HG03432 (cell line): ENCODE measurements at regions not wholly inside any gene's neighbourhood (a gene's known extent, or its start where the extent isn't known, plus 50 kb on each side); places are given as distances from the start of the nearest gene placed in this dataset.
"Not testable (repeated sequence)": the region's sequence is repeated elsewhere in the genome, so short reads cannot be mapped to it uniquely, and the experiment has no call there.

ENCODE experiments used
- ATAC-seq: cut with Tn5 transposase; IDR thresholded peaks from one replicate; pipeline ENCODE4 v1.9.1; 2021; ENCODE audit warnings: mild to moderate bottlenecking, moderate library complexity; ENCODE audit not compliant: unreplicated experiment

GRCh38 chr3:7999384-7999783 lies 502.2 kb upstream of the LMCD1 start:
- no peak for ATAC-seq

GRCh38 chr3:8001307-8001706 lies 500.3 kb upstream of the LMCD1 start:
- no peak for ATAC-seq

- ATAC-seq = no peak
Observed at GRCh38 chr3:8001712-8002111, 499.9 kb upstream of the LMCD1 start.

GRCh38 chr3:8011902-8012301 lies 489.7 kb upstream of the LMCD1 start:
- ATAC-seq = no peak

- no peak for ATAC-seq
Observed at GRCh38 chr3:8020047-8020841, 481.4 kb upstream of the LMCD1 start.

GRCh38 chr3:8027954-8028353 lies 473.7 kb upstream of the LMCD1 start:
- no peak for ATAC-seq

GRCh38 chr3:8050283-8050682 lies 451.3 kb upstream of the LMCD1 start:
- ATAC-seq = no peak

GRCh38 chr3:8052659-8053058 lies 449.0 kb upstream of the LMCD1 start:
- no peak for ATAC-seq

- not testable (repeated sequence) for ATAC-seq
Observed at GRCh38 chr3:8068135-8068534, 433.5 kb upstream of the LMCD1 start.

- no peak for ATAC-seq
Observed at GRCh38 chr3:8069471-8069870, 432.2 kb upstream of the LMCD1 start.

GRCh38 chr3:8070011-8070410 lies 431.6 kb upstream of the LMCD1 start:
- ATAC-seq = no peak

GRCh38 chr3:8074740-8075139 lies 426.9 kb upstream of the LMCD1 start:
- not testable (repeated sequence) for ATAC-seq

GRCh38 chr3:8077126-8077525 lies 424.5 kb upstream of the LMCD1 start:
- no peak for ATAC-seq

- ATAC-seq = no peak
Observed at GRCh38 chr3:8080464-8080863, 421.2 kb upstream of the LMCD1 start.

- no peak for ATAC-seq
Observed at GRCh38 chr3:8085498-8085897, 416.1 kb upstream of the LMCD1 start.

GRCh38 chr3:8087951-8088350 lies 413.7 kb upstream of the LMCD1 start:
- ATAC-seq = no peak

GRCh38 chr3:8094415-8094814 lies 407.2 kb upstream of the LMCD1 start:
- ATAC-seq = peak; percentile 45

GRCh38 chr3:8095724-8096123 lies 405.9 kb upstream of the LMCD1 start:
- ATAC-seq = no peak

GRCh38 chr3:8097690-8098089 lies 403.9 kb upstream of the LMCD1 start:
- no peak for ATAC-seq

- peak; percentile 78 for ATAC-seq
Observed at GRCh38 chr3:8103954-8104353, 397.7 kb upstream of the LMCD1 start.

- no peak for ATAC-seq
Observed at GRCh38 chr3:8106921-8107320, 394.7 kb upstream of the LMCD1 start.

GRCh38 chr3:8110966-8111798 lies 390.4 kb upstream of the LMCD1 start:
- peak; percentile 99 for ATAC-seq
